ENCODE measurements at regions not wholly inside any gene's neighbourhood (a gene's known extent, or its start where the extent isn't known, plus 50 kb on each side); places are given as distances from the start of the nearest gene placed in this dataset.

DNA sequence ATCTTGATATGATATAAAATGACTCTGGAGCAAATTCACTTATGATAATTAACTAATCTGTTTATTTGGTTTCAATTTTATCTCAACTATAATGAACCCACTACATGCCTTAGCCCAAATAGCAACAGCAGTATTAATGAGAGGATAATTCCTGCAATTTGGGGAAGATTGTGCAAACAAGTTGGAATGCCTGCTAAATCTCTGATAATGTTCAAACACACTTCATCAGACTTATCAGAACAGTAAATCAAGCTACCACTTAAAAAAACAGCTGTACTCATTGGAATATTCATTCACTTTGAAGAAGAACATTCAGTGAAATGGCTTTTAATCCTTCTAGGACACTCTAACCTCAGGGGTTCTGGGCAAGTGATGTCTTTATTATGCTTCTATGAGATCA is 85.4 kb downstream of the CBLN4 start:
- TF ChIP-seq, protein P1, sequence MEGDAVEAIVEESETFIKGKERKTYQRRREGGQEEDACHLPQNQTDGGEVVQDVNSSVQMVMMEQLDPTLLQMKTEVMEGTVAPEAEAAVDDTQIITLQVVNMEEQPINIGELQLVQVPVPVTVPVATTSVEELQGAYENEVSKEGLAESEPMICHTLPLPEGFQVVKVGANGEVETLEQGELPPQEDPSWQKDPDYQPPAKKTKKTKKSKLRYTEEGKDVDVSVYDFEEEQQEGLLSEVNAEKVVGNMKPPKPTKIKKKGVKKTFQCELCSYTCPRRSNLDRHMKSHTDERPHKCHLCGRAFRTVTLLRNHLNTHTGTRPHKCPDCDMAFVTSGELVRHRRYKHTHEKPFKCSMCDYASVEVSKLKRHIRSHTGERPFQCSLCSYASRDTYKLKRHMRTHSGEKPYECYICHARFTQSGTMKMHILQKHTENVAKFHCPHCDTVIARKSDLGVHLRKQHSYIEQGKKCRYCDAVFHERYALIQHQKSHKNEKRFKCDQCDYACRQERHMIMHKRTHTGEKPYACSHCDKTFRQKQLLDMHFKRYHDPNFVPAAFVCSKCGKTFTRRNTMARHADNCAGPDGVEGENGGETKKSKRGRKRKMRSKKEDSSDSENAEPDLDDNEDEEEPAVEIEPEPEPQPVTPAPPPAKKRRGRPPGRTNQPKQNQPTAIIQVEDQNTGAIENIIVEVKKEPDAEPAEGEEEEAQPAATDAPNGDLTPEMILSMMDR (IDR thresholded peaks at IDR 0.05; ENCODE audit: insufficient read depth, low read length, poor library complexity, severe bottlenecking) = no peak
- Histone ChIP-seq H3K4me3 (replicated peaks; ENCODE audit: low read depth, low read length) (no peak overlapping the region), H3K36me3 (ENCODE audit: control insufficient read depth, insufficient read depth, low read length) (no peaks in the 10 kb centered on the region), H3K27me3 (replicated peaks; ENCODE audit: control insufficient read depth, insufficient read depth, low read length) (no peaks in the 10 kb centered on the region)
- no peak for DNase-seq (ENCODE audit: extremely low read depth, insufficient read length)

DNA sequence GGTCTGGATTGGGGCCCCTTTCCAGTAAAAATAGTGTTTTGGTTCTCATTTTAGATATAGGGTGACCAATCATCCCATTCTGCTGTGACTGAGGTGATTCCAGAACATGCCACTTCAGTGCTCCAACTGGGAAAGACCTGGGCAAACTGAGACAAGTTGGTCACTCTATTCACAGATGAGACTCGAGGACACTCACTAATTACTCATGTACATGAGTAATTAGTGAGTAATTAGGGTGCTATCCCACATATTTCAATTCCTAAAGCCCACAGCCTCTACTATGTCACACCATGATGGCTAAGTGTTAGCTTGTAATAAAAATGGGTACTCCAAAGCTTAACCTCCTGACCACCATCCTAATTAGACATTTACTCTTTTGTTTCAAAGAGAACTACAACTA is 86.0 kb downstream of the CBLN4 start:
- Histone ChIP-seq H3K4me3 (replicated peaks; ENCODE audit: low read depth, low read length) (no peak overlapping the region), H3K27me3 (replicated peaks; ENCODE audit: control insufficient read depth, insufficient read depth, low read length) (no peaks in the 10 kb centered on the region), H3K36me3 (ENCODE audit: control insufficient read depth, insufficient read depth, low read length) (no peaks in the 10 kb centered on the region)
- TF ChIP-seq, protein P1 (IDR thresholded peaks at IDR 0.05; ENCODE audit: insufficient read depth, low read length, poor library complexity, severe bottlenecking) = no peak
- DNase-seq (ENCODE audit: extremely low read depth, insufficient read length) = no peak

DNA sequence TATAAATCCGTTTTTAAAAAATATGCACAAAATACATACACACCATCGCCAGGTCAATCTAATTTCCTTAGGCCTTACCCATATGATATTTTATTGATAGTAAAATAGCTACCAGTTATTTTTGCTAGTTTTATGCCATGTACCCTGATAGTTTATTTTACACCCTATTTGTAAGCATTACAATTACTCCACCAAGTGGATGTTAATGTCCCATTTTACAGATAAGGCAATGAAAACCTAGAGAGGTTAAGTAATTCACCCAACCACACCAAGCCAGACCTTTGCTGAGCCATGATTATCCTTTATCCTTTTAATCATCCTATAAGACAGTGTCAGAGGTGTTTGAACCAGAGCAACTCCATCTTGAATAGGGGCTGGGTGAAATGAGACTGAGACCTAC is 86.8 kb downstream of the CBLN4 start:
- TF ChIP-seq, protein P1 (IDR thresholded peaks at IDR 0.05; ENCODE audit: insufficient read depth, low read length, poor library complexity, severe bottlenecking) = no peak
- no peak overlapping the region for H3K4me3 ChIP-seq (replicated peaks; ENCODE audit: low read depth, low read length)
- H3K27me3 ChIP-seq (replicated peaks; ENCODE audit: control insufficient read depth, insufficient read depth, low read length) = no peaks in the 10 kb centered on the region
- no peaks in the 10 kb centered on the region for H3K36me3 ChIP-seq (ENCODE audit: control insufficient read depth, insufficient read depth, low read length)
- DNase-seq (ENCODE audit: extremely low read depth, insufficient read length) = no peak

DNA sequence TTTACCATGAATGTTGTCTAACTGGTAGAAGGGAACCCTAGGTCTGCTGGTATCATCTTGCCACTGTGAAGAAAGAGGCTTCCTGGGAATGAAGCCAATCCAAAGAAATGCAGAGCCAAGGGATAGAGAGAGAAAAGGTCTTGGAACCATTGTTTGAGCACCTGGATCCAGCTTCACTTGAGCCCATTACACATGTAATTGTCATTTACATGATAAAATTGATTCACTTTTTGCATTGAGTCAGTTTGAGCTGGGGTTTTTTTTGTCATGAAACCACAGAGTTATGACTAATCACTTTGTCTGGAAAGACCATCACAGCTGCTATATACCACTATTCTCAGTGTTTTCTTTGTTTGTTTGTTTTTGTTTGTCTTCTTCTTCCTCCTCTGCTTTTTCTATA is 112.3 kb downstream of the CBLN4 start:
- Histone ChIP-seq H3K4me3 (replicated peaks; ENCODE audit: low read depth, low read length) (no peak overlapping the region), H3K36me3 (ENCODE audit: control insufficient read depth, insufficient read depth, low read length) (no peaks in the 10 kb centered on the region), H3K27me3 (replicated peaks; ENCODE audit: control insufficient read depth, insufficient read depth, low read length) (no peaks in the 10 kb centered on the region)
- DNase-seq (ENCODE audit: extremely low read depth, insufficient read length) = no peak
- TF ChIP-seq, protein P1 (IDR thresholded peaks at IDR 0.05; ENCODE audit: insufficient read depth, low read length, poor library complexity, severe bottlenecking) = no peak

DNA sequence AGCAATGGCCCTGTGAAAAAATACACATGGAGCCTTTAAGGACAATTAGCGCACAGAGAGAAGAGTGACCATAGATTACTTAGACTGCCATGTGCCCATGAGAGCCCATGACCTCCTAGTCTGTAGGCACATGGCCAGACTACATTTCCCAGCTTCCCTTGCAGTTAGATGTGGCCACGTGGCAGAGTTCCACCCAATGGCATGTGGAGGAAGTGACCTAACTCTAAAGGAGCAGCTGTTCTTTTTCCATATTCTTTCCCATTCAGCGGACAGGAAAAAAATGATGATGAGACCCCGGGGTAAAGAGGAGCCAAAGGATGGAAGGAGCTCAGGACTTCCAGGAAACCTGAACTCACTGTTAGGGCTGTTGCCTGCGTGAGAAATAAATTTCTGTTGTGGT is 116.6 kb downstream of the CBLN4 start:
- TF ChIP-seq, protein P1 (IDR thresholded peaks at IDR 0.05; ENCODE audit: insufficient read depth, low read length, poor library complexity, severe bottlenecking) = no peak
- H3K4me3 ChIP-seq (replicated peaks; ENCODE audit: low read depth, low read length) = no peak overlapping the region
- H3K36me3 ChIP-seq (ENCODE audit: control insufficient read depth, insufficient read depth, low read length) = no peaks in the 10 kb centered on the region
- no peak for DNase-seq (ENCODE audit: extremely low read depth, insufficient read length)
- no peaks in the 10 kb centered on the region for H3K27me3 ChIP-seq (replicated peaks; ENCODE audit: control insufficient read depth, insufficient read depth, low read length)

DNA sequence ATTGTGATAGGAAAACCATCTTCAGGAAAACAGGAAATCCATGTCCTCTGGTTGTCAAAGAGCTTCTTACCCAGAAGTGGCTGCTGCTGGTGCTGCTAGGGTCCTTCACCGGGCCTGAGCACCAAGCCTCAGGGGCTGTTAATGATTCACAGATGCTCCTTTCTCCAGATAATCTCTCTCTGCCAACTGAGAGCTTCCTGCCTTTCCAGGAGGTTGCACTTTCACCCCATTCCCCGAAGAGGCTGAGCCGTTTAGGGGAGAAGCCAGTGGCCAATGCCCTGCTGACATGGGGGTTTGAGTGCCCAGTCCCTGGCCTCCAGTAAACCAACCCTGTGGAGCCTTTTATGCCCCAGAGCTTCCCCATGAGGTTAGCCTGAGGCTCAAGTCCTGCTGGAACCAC is 122.4 kb downstream of the CBLN4 start:
- no peak for DNase-seq (ENCODE audit: extremely low read depth, insufficient read length)

More for the DNA sequence above, 122.4 kb downstream of the CBLN4 start:
- H3K4me3 ChIP-seq (replicated peaks; ENCODE audit: low read depth, low read length) = no peak overlapping the region
- TF ChIP-seq, protein P1 (IDR thresholded peaks at IDR 0.05; ENCODE audit: insufficient read depth, low read length, poor library complexity, severe bottlenecking) = no peak
- H3K36me3 ChIP-seq (ENCODE audit: control insufficient read depth, insufficient read depth, low read length) = no peaks in the 10 kb centered on the region
- H3K27me3 ChIP-seq (replicated peaks; ENCODE audit: control insufficient read depth, insufficient read depth, low read length) = no peaks in the 10 kb centered on the region
